ENCODE measurements at regions not wholly inside any gene's neighbourhood (a gene's known extent, or its start where the extent isn't known, plus 50 kb on each side); places are given as distances from the start of the nearest gene placed in this dataset.

DNA sequence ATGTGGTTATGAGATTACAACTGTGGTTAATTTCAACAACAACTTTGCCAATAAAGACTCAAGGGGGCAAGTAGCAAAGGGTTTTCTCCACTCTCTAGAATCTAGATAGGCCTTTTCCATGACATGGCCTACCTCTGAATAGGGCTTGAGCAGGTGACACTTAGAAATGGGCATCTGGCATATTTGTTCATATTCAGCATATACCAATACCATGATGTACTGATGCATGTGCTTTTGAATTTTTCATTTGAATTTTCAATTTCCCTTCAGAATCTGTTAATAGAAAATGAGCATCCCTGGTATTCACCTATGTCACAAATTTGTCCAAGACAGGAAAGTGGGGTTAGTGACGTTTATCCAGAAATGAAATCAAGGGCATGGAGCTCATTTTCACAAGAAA is 757.5 kb upstream of the NRSN1 start:
- no peaks in the 10 kb centered on the region for H3K4me1 Mint-ChIP-seq (ENCODE audit: low read depth)
- DNase-seq (no peak), ATAC-seq (no peak)
- no peak overlapping the region for H3K4me3 Mint-ChIP-seq
- H3K27me3 Mint-ChIP-seq (ENCODE audit: low read depth) = no peaks in the 10 kb centered on the region
- H3K9me3 Mint-ChIP-seq (ENCODE audit: insufficient read depth) = no peaks in the 10 kb centered on the region
- ChIA-PET CTCF (no interaction called here), POLR2A (no interaction called here)
- no peaks in the 10 kb centered on the region for H3K36me3 Mint-ChIP-seq (ENCODE audit: low read depth)
- no peak overlapping the region for H3K27ac Mint-ChIP-seq

DNA sequence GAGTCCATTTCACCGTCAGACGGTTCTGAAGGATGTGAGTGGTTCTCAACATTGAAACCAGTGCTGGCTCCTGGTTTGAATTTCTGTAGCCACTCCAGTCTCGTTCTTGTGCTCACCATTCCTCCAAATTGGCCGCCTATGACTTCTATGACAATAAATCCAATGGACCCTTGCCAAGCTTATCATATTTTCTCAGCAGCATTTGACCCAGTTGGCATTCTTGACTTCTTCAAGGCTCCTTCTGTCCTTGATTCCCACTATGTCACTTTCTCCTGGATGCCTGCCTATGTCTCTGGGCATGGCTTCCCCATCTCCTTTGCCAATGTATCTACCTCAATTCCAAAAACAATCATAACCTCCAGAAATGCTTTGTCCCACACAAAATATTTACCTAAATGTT is 756.0 kb upstream of the NRSN1 start:
- Mint-ChIP-seq H3K27ac (no peak overlapping the region), H3K36me3 (ENCODE audit: low read depth) (no peaks in the 10 kb centered on the region), H3K4me1 (ENCODE audit: low read depth) (no peaks in the 10 kb centered on the region), H3K27me3 (ENCODE audit: low read depth) (no peaks in the 10 kb centered on the region), H3K4me3 (no peak overlapping the region), H3K9me3 (ENCODE audit: insufficient read depth) (no peaks in the 10 kb centered on the region)
- CTCF ChIA-PET = no interaction called here
- DNase-seq = no peak
- no peak for ATAC-seq
- POLR2A ChIA-PET = no interaction called here

- H3K9me3 Mint-ChIP-seq (ENCODE audit: insufficient read depth) = no peaks in the 10 kb centered on the region
- ChIA-PET CTCF (no interaction called here), POLR2A (no interaction called here)
- H3K27me3 Mint-ChIP-seq (ENCODE audit: low read depth) = no peaks in the 10 kb centered on the region
- H3K4me3 Mint-ChIP-seq = no peak overlapping the region
- no peaks in the 10 kb centered on the region for H3K4me1 Mint-ChIP-seq (ENCODE audit: low read depth)
- no peak overlapping the region for H3K27ac Mint-ChIP-seq
- ATAC-seq = no peak
- no peaks in the 10 kb centered on the region for H3K36me3 Mint-ChIP-seq (ENCODE audit: low read depth)
- DNase-seq = no peak
These were observed 754.7 kb upstream of the NRSN1 start for GRCh38 chr6:23371132-23371915.

DNA sequence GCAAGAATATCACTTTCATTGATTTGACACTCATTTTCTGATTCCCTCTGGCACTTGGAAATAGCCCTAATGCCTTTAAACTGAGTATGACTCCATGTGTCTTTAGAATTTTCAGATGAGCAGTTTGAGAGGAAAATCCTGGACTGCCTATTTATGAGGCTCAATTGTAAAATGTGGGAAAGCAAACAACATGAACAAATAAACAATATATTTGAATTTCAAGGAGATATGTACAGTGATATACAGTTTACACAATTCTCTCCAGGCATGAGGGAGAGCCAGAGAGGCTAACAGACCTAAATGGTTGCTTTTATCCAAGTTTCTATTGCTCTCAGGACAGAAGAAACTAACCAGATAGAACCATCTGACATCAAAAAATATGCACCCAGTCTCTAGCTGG is 748.2 kb upstream of the NRSN1 start:
- Mint-ChIP-seq H3K36me3 (ENCODE audit: low read depth) (no peaks in the 10 kb centered on the region), H3K4me3 (no peak overlapping the region), H3K27ac (no peak overlapping the region), H3K27me3 (ENCODE audit: low read depth) (no peaks in the 10 kb centered on the region), H3K4me1 (ENCODE audit: low read depth) (no peaks in the 10 kb centered on the region), H3K9me3 (ENCODE audit: insufficient read depth) (no peaks in the 10 kb centered on the region)
- ATAC-seq (no peak), DNase-seq (no peak)
- CTCF ChIA-PET = no interaction called here
- POLR2A ChIA-PET = no interaction called here

GRCh38 chr6:23380465-23380864 is 745.5 kb upstream of the NRSN1 start:
- CTCF ChIA-PET = no interaction called here

GRCh38 chr6:23388086-23388783 is 737.8 kb upstream of the NRSN1 start:
- ATAC-seq (no peak), DNase-seq (no peak)
- Mint-ChIP-seq H3K4me1 (ENCODE audit: low read depth) (no peaks in the 10 kb centered on the region), H3K36me3 (ENCODE audit: low read depth) (no peaks in the 10 kb centered on the region), H3K4me3 (no peak overlapping the region), H3K9me3 (ENCODE audit: insufficient read depth) (no peaks in the 10 kb centered on the region), H3K27me3 (ENCODE audit: low read depth) (no peaks in the 10 kb centered on the region), H3K27ac (no peak overlapping the region)
- ChIA-PET POLR2A (no interaction called here), CTCF (no interaction called here)

More at GRCh38 chr6:23380465-23380864, 745.5 kb upstream of the NRSN1 start:
- POLR2A ChIA-PET = no interaction called here
- Mint-ChIP-seq H3K4me3 (no peak overlapping the region), H3K36me3 (ENCODE audit: low read depth) (no peaks in the 10 kb centered on the region), H3K9me3 (ENCODE audit: insufficient read depth) (no peaks in the 10 kb centered on the region), H3K27ac (no peak overlapping the region), H3K4me1 (ENCODE audit: low read depth) (no peaks in the 10 kb centered on the region), H3K27me3 (ENCODE audit: low read depth) (no peaks in the 10 kb centered on the region)
- DNase-seq (no peak), ATAC-seq (no peak)

GRCh38 chr6:23389386-23389785 is 736.6 kb upstream of the NRSN1 start:
- H3K27me3 Mint-ChIP-seq (ENCODE audit: low read depth) = no peaks in the 10 kb centered on the region

GRCh38 chr6:23390221-23390620 is 735.8 kb upstream of the NRSN1 start:
- DNase-seq (no peak), ATAC-seq (no peak)
- ChIA-PET POLR2A (no interaction called here), CTCF (no interaction called here)
- no peaks in the 10 kb centered on the region for H3K36me3 Mint-ChIP-seq (ENCODE audit: low read depth)
- H3K4me3 Mint-ChIP-seq = no peak overlapping the region
- no peak overlapping the region for H3K27ac Mint-ChIP-seq
- no peaks in the 10 kb centered on the region for H3K9me3 Mint-ChIP-seq (ENCODE audit: insufficient read depth)
- no peaks in the 10 kb centered on the region for H3K27me3 Mint-ChIP-seq (ENCODE audit: low read depth)
- no peaks in the 10 kb centered on the region for H3K4me1 Mint-ChIP-seq (ENCODE audit: low read depth)

More at GRCh38 chr6:23389386-23389785, 736.6 kb upstream of the NRSN1 start:
- no peak overlapping the region for H3K4me3 Mint-ChIP-seq
- no peaks in the 10 kb centered on the region for H3K9me3 Mint-ChIP-seq (ENCODE audit: insufficient read depth)
- ATAC-seq (no peak), DNase-seq (no peak)
- H3K4me1 Mint-ChIP-seq (ENCODE audit: low read depth) = no peaks in the 10 kb centered on the region
- POLR2A ChIA-PET = no interaction called here
- CTCF ChIA-PET = no interaction called here
- no peak overlapping the region for H3K27ac Mint-ChIP-seq
- H3K36me3 Mint-ChIP-seq (ENCODE audit: low read depth) = no peaks in the 10 kb centered on the region

GRCh38 chr6:23394681-23395080 is 731.3 kb upstream of the NRSN1 start:
- H3K27me3 Mint-ChIP-seq (ENCODE audit: low read depth) = no peaks in the 10 kb centered on the region
- H3K4me1 Mint-ChIP-seq (ENCODE audit: low read depth) = no peaks in the 10 kb centered on the region
- H3K4me3 Mint-ChIP-seq = no peak overlapping the region
- POLR2A ChIA-PET = no interaction called here
- H3K9me3 Mint-ChIP-seq (ENCODE audit: insufficient read depth) = no peaks in the 10 kb centered on the region
- ATAC-seq = no peak
- no peak for DNase-seq
- CTCF ChIA-PET = no interaction called here
- no peak overlapping the region for H3K27ac Mint-ChIP-seq
- H3K36me3 Mint-ChIP-seq (ENCODE audit: low read depth) = no peaks in the 10 kb centered on the region

GRCh38 chr6:23395381-23395780 is 730.6 kb upstream of the NRSN1 start:
- CTCF ChIA-PET = no interaction called here
- no peaks in the 10 kb centered on the region for H3K27me3 Mint-ChIP-seq (ENCODE audit: low read depth)
- H3K4me3 Mint-ChIP-seq = no peak overlapping the region
- H3K36me3 Mint-ChIP-seq (ENCODE audit: low read depth) = no peaks in the 10 kb centered on the region
- ATAC-seq (no peak), DNase-seq (no peak)
- H3K9me3 Mint-ChIP-seq (ENCODE audit: insufficient read depth) = no peaks in the 10 kb centered on the region
- H3K4me1 Mint-ChIP-seq (ENCODE audit: low read depth) = no peaks in the 10 kb centered on the region
- H3K27ac Mint-ChIP-seq = no peak overlapping the region
- POLR2A ChIA-PET = no interaction called here

- no peak overlapping the region for H3K4me3 Mint-ChIP-seq
These were observed 729.1 kb upstream of the NRSN1 start for GRCh38 chr6:23396949-23397348.

GRCh38 chr6:23403460-23403859 is 722.6 kb upstream of the NRSN1 start:
- H3K9me3 Mint-ChIP-seq (ENCODE audit: insufficient read depth) = no peaks in the 10 kb centered on the region
- ChIA-PET CTCF (no interaction called here), POLR2A (no interaction called here)

More at GRCh38 chr6:23396949-23397348, 729.1 kb upstream of the NRSN1 start:
- no peak for DNase-seq
- ChIA-PET CTCF (no interaction called here), POLR2A (no interaction called here)
- Mint-ChIP-seq H3K27me3 (ENCODE audit: low read depth) (no peaks in the 10 kb centered on the region), H3K27ac (no peak overlapping the region), H3K36me3 (ENCODE audit: low read depth) (no peaks in the 10 kb centered on the region), H3K4me1 (ENCODE audit: low read depth) (no peaks in the 10 kb centered on the region), H3K9me3 (ENCODE audit: insufficient read depth) (no peaks in the 10 kb centered on the region)
- ATAC-seq = no peak

GRCh38 chr6:23409531-23409930 is 716.5 kb upstream of the NRSN1 start:
- ATAC-seq (no peak), DNase-seq (no peak)
- POLR2A ChIA-PET = no interaction called here
- no peaks in the 10 kb centered on the region for H3K36me3 Mint-ChIP-seq (ENCODE audit: low read depth)
- H3K9me3 Mint-ChIP-seq (ENCODE audit: insufficient read depth) = peaks cover 4% of the 10 kb centered on the region
- H3K4me3 Mint-ChIP-seq = no peak overlapping the region
- no peaks in the 10 kb centered on the region for H3K27me3 Mint-ChIP-seq (ENCODE audit: low read depth)
- CTCF ChIA-PET = no interaction called here
- H3K4me1 Mint-ChIP-seq (ENCODE audit: low read depth) = no peaks in the 10 kb centered on the region
- H3K27ac Mint-ChIP-seq = no peak overlapping the region

More at GRCh38 chr6:23403460-23403859, 722.6 kb upstream of the NRSN1 start:
- H3K4me1 Mint-ChIP-seq (ENCODE audit: low read depth) = no peaks in the 10 kb centered on the region
- no peak for DNase-seq
- no peak for ATAC-seq
- H3K36me3 Mint-ChIP-seq (ENCODE audit: low read depth) = no peaks in the 10 kb centered on the region
- no peak overlapping the region for H3K4me3 Mint-ChIP-seq
- H3K27ac Mint-ChIP-seq = no peak overlapping the region
- H3K27me3 Mint-ChIP-seq (ENCODE audit: low read depth) = no peaks in the 10 kb centered on the region

Measured in activated CD8-positive, alpha-beta T cell treated with anti-CD3 and anti-CD28 coated beads, Interleukin-2, amount 10 ng/mL, durations not matched to agents 7 days and 5 days (primary cell).